ENCODE measurements at regions not wholly inside any gene's neighbourhood (a gene's known extent, or its start where the extent isn't known, plus 50 kb on each side); places are given as distances from the start of the nearest gene placed in this dataset.

GRCh38 chr5:126339215-126339805, 83.9 kb upstream of the GRAMD2B start:
- TF ChIP-seq ZNF274 (IDR thresholded peaks at IDR 0.05; ENCODE audit: low read depth, low read length), result no peak
- TF ChIP-seq YY1 (IDR thresholded peaks at IDR 0.05; ENCODE audit: insufficient read depth, insufficient read length), result no peak
- TF ChIP-seq SUZ12 (IDR thresholded peaks at IDR 0.05; ENCODE audit: extremely low read depth, insufficient read depth, insufficient read length), result no peak
